HEK293 (cell line): ENCODE measurements at regions not wholly inside any gene's neighbourhood (a gene's known extent, or its start where the extent isn't known, plus 50 kb on each side); places are given as distances from the start of the nearest gene placed in this dataset.

Source experiments
- CTCF ChIA-PET: fragments of 350-600 bp; formaldehyde crosslinking; extraction: SDS; loops from one replicate; lab custom pipeline; 2021; ENCODE audit warnings: antibody characterized with exemption; lab: Yijun Ruan, JAX
- POLR2A ChIA-PET: fragments of 300-600 bp; formaldehyde crosslinking; extraction: SDS; loops from one replicate; lab custom pipeline; 2020; ENCODE audit warnings: antibody characterized with exemption, inconsistent platforms; lab: Yijun Ruan, JAX
- H3K27ac ChIP-seq: fragments of 200-500 bp; sonication (Bioruptor generic); 2 replicates; pipeline ENCODE4 v1.5.1; 2014; ENCODE audit warnings: low read depth, low read length, control low read depth, inconsistent platforms; ENCODE audit errors: extremely low read depth
- H3K36me3 ChIP-seq, 2 experiments: fragments of 200-500 bp in 1 of 2; sonication (Bioruptor generic) in 1 of 2; 1 replicate in 1 of 2; 2 replicates in 1 of 2; pipeline ENCODE4 v1.5.1; 2014 to 2017; ENCODE audit warnings: inconsistent platforms in 2 of 2, low read length in 2 of 2; ENCODE audit not compliant: control insufficient read depth in 2 of 2, insufficient read depth in 1 of 2
- H3K4me1 ChIP-seq: fragments of 200-500 bp; sonication (Bioruptor generic); 2 replicates; pipeline ENCODE4 v1.5.1; 2014; ENCODE audit warnings: mild to moderate bottlenecking, low read length, inconsistent platforms; ENCODE audit not compliant: control insufficient read depth, insufficient read depth
- H3K4me3 ChIP-seq: 2 replicates; pipeline ENCODE4 v1.5.1; 2011; ENCODE audit warnings: low read depth, mild to moderate bottlenecking, control low read depth, low read length, moderate library complexity
- H3K9me3 ChIP-seq: fragments of 200-500 bp; sonication (Bioruptor generic); 2 replicates; pipeline ENCODE4 v1.5.1; 2014; ENCODE audit warnings: low read depth, low read length, inconsistent platforms; ENCODE audit not compliant: control insufficient read depth, insufficient read depth
- ATF2 ChIP-seq: fragments of 450-650 bp; formaldehyde crosslinking; IDR thresholded peaks from 2 replicates; pipeline ENCODE4 v1.5.1; 2016; ENCODE audit warnings: missing biosample characterization, missing genetic modification characterization, low read depth
- MZF1 ChIP-seq: fragments of 450-650 bp; formaldehyde crosslinking; IDR thresholded peaks from 2 replicates; pipeline ENCODE4 v1.5.1; 2017; ENCODE audit warnings: missing biosample characterization, missing genetic modification characterization, borderline replicate concordance
- SP3 ChIP-seq: fragments of 450-650 bp; formaldehyde crosslinking; IDR thresholded peaks from 2 replicates; pipeline ENCODE4 v1.5.1; 2016; ENCODE audit warnings: missing biosample characterization, missing genetic modification characterization
- ZBTB7A ChIP-seq: fragments of 450-650 bp; formaldehyde crosslinking; IDR thresholded peaks from 2 replicates; pipeline ENCODE4 v1.5.1; 2016; ENCODE audit warnings: low read depth, missing biosample characterization, missing genetic modification characterization
- ZEB2 ChIP-seq: fragments of 450-650 bp; formaldehyde crosslinking; IDR thresholded peaks from 2 replicates; pipeline ENCODE4 v1.5.1; 2016; ENCODE audit warnings: missing biosample characterization, missing genetic modification characterization
- ZNF121 ChIP-seq: fragments of 450-650 bp; formaldehyde crosslinking; IDR thresholded peaks from 2 replicates; pipeline ENCODE4 v1.5.1; 2016; ENCODE audit warnings: missing biosample characterization, missing genetic modification characterization
- ZNF16 ChIP-seq: fragments of 450-650 bp; formaldehyde crosslinking; IDR thresholded peaks from 2 replicates; pipeline ENCODE4 v1.5.1; 2016; ENCODE audit warnings: low read depth, missing biosample characterization, missing genetic modification characterization
- ZNF169 ChIP-seq: fragments of 450-650 bp; formaldehyde crosslinking; IDR thresholded peaks from 2 replicates; pipeline ENCODE4 v1.5.1; 2016; ENCODE audit warnings: missing biosample characterization, missing genetic modification characterization
- ZNF248 ChIP-seq: fragments of 450-650 bp; formaldehyde crosslinking; IDR thresholded peaks from 2 replicates; pipeline ENCODE4 v1.5.1; 2017; ENCODE audit warnings: missing biosample characterization, missing genetic modification characterization
- ZNF354C ChIP-seq: fragments of 450-650 bp; formaldehyde crosslinking; IDR thresholded peaks from 2 replicates; pipeline ENCODE4 v1.5.1; 2016; ENCODE audit warnings: missing biosample characterization, missing genetic modification characterization, low read depth, borderline replicate concordance
- ZNF37A ChIP-seq: fragments of 450-650 bp; IDR thresholded peaks from 2 replicates; pipeline ENCODE4 v1.5.1; 2018; ENCODE audit warnings: missing biosample characterization, missing genetic modification characterization
- ZNF488 ChIP-seq: fragments of 450-650 bp; formaldehyde crosslinking; IDR thresholded peaks from 2 replicates; pipeline ENCODE4 v1.5.1; 2016; ENCODE audit warnings: missing biosample characterization, missing genetic modification characterization
- ZNF792 ChIP-seq: fragments of 450-650 bp; formaldehyde crosslinking; IDR thresholded peaks from 2 replicates; pipeline ENCODE4 v1.5.1; 2016; ENCODE audit warnings: missing biosample characterization, missing genetic modification characterization
- ZSCAN18 ChIP-seq: fragments of 450-650 bp; formaldehyde crosslinking; IDR thresholded peaks from 2 replicates; pipeline ENCODE4 v1.5.1; 2016; ENCODE audit warnings: missing biosample characterization, missing genetic modification characterization
- ZXDB ChIP-seq: fragments of 450-650 bp; formaldehyde crosslinking; IDR thresholded peaks from 2 replicates; pipeline ENCODE4 v1.5.1; 2016; ENCODE audit warnings: missing biosample characterization, missing genetic modification characterization
- TF ChIP-seq, protein P1 (sequence below): fragments of 450-650 bp; formaldehyde crosslinking; IDR thresholded peaks from 2 replicates; pipeline ENCODE4 v1.5.1; 2016; ENCODE audit warnings: missing biosample characterization, missing genetic modification characterization

DNA sequence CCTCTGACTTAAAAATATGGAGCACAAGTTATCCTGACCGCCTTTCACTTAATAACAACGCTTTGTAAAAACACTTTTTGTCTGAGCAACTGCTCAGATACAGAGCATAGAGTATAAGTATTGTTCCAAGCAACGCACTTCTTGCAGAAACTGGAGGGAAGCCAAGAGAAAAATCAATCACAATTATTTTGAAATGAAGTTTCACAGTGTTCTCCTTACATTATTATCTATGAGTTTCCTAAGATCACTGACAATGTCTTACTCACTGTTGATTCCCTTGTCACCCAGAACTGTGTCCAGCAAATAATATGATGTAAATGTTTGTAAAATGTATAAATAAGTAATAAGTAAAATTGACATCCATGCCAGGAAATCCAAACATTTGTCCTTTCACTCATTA is 184.6 kb upstream of the GPR149 start:
- Histone ChIP-seq H3K4me1 (no peaks in the 10 kb centered on the region), H3K9me3 (no peaks in the 10 kb centered on the region), H3K36me3 (no peaks in the 10 kb centered on the region), H3K4me3 (no peak overlapping the region), H3K27ac (no peak overlapping the region)
- CTCF ChIA-PET: interaction anchor here (0.6 kb wide), 1 partner anchor 770 kb away, joined by 3 read pairs; no protein-coding TSS in a partner anchor
- POLR2A ChIA-PET: no interaction called here
- TF ChIP-seq ZXDB (tag by site-specific recombination): no peak
- no peak for TF ChIP-seq ZNF169 (tag by site-specific recombination)
- TF ChIP-seq ZNF792 (tag by site-specific recombination): no peak
- TF ChIP-seq SP3 (tag by site-specific recombination): no peak
- TF ChIP-seq ZNF354C: no peak

- H3K27ac ChIP-seq: no peak overlapping the region
- H3K4me1 ChIP-seq: no peaks in the 10 kb centered on the region
- CTCF ChIA-PET: interaction anchor here (0.6 kb wide), 1 partner anchor 770 kb away, joined by 3 read pairs; no protein-coding TSS in a partner anchor
- no peaks in the 10 kb centered on the region for H3K9me3 ChIP-seq
- POLR2A ChIA-PET: no interaction called here
- TF ChIP-seq ZNF248 (tag by site-specific recombination) (no peak), ZSCAN18 (tag by site-specific recombination) (no peak), ZNF121 (tag by site-specific recombination) (no peak), ZNF16 (no peak), ZEB2 (no peak), ZBTB7A (tag by site-specific recombination) (no peak), ZNF37A (tag by site-specific recombination) (no peak), ZNF169 (tag by site-specific recombination) (no peak)
- no peak overlapping the region for H3K4me3 ChIP-seq
- no peaks in the 10 kb centered on the region for H3K36me3 ChIP-seq
Observed at GRCh38 chr3:154614078-154614477, 184.1 kb upstream of the GPR149 start.

DNA sequence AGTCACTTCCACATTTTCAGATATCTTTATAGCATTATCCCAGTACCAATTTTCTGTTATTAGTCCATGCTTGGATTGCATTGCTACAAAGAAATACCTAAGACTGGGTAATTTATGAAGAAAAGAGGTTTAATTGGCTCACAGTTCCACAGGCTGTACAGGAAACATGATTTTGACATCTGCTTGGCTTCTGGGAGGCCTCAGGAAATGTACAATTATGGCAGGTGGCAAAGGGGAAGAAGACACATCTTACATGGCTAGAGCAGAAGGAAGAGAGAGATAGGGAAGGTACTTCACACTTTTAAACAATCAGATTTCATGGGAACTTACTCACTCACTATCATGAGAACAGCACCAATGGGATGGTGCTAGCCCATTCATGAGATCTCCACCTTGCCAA is 172.3 kb upstream of the GPR149 start:
- TF ChIP-seq ZNF354C (no peak), MZF1 (no peak), ZNF488 (tag by site-specific recombination) (no peak)
- ChIA-PET POLR2A (no interaction called here), CTCF (no interaction called here)

GRCh38 chr3:154598166-154598565 is 168.2 kb upstream of the GPR149 start:
- Histone ChIP-seq H3K4me3 (no peak overlapping the region), H3K27ac (no peak overlapping the region), H3K36me3 (no peaks in the 10 kb centered on the region), H3K9me3 (no peaks in the 10 kb centered on the region), H3K4me1 (no peaks in the 10 kb centered on the region)
- ChIA-PET CTCF (interaction anchor here (0.6 kb wide), 1 partner anchor 28 kb away, joined by 3 read pairs; no protein-coding TSS in a partner anchor), POLR2A (no interaction called here)
- TF ChIP-seq, protein P1, sequence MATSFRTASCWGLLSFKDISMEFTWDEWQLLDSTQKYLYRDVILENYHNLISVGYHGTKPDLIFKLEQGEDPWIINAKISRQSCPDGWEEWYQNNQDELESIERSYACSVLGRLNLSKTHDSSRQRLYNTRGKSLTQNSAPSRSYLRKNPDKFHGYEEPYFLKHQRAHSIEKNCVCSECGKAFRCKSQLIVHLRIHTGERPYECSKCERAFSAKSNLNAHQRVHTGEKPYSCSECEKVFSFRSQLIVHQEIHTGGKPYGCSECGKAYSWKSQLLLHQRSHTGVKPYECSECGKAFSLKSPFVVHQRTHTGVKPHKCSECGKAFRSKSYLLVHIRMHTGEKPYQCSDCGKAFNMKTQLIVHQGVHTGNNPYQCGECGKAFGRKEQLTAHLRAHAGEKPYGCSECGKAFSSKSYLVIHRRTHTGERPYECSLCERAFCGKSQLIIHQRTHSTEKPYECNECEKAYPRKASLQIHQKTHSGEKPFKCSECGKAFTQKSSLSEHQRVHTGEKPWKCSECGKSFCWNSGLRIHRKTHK: no peak
- TF ChIP-seq MZF1 (peak; percentile 28; the same call in 1 of the 2 replicates), ATF2 (tag by site-specific recombination) (no peak)

More for the DNA sequence above, 172.3 kb upstream of the GPR149 start:
- no peaks in the 10 kb centered on the region for H3K9me3 ChIP-seq
- no peak overlapping the region for H3K4me3 ChIP-seq
- H3K36me3 ChIP-seq: no peaks in the 10 kb centered on the region
- H3K27ac ChIP-seq: no peak overlapping the region
- H3K4me1 ChIP-seq: no peaks in the 10 kb centered on the region
